GM20000 (cell line): ENCODE measurements at regions not wholly inside any gene's neighbourhood (a gene's known extent, or its start where the extent isn't known, plus 50 kb on each side); places are given as distances from the start of the nearest gene placed in this dataset.

Experiments
- DNase-seq: peaks from one replicate; pipeline ENCODE4 v3.0.0; 2012; ENCODE audit warnings: low spot score
- TF ChIP-seq, protein P1 (sequence below): IDR thresholded peaks from 2 replicates; pipeline ENCODE4 v1.5.1; 2012; ENCODE audit warnings: mild to moderate bottlenecking, control low read depth; ENCODE audit errors: extremely low read depth, missing control alignments

DNA sequence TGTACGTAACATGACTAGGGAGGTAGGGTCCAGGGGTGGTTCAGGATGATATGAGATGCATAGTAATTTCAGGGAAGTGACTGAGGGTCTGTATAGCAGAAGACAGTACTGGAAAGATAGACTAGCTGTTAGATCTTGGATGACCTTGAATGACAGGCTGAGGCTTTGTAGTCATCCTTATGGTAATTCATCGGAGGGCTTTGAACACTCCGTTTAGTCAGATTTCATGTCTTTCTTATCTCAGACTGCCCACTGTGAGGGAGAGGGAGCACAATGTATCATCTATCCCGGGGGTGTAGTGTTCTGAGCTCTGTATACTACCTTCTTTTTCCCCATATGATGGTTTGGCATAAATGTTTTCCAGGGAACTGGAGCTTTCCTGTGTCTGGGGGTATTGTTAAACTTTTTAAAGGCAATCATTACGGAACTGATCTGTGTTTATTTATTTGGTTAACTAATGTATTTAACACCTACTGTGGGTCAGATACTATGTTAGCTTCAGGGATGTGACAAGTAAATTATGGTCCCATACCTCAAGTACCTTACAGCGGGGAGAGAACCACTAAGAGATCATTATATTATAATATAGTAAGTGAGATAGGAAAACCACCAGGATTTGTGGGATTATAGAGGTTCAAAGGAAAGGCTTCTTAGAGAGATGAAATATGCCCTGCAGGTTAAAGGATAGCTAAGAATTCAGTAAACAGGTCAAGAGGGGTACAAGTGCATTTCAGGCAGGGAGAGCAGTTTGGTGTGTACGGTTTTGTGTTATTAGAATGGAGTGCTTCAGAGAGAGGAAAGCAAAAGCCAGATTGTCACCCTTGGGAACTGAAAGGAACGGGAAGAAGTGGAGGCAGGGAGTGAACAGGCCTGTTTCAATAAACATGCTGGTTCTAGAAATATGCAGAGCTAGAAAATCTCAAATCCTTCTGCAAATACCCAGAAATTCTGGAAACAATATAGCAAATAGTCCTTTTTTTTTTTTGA is 164.8 kb upstream of the KL start:
- DNase-seq: no peak
- TF ChIP-seq, protein P1, sequence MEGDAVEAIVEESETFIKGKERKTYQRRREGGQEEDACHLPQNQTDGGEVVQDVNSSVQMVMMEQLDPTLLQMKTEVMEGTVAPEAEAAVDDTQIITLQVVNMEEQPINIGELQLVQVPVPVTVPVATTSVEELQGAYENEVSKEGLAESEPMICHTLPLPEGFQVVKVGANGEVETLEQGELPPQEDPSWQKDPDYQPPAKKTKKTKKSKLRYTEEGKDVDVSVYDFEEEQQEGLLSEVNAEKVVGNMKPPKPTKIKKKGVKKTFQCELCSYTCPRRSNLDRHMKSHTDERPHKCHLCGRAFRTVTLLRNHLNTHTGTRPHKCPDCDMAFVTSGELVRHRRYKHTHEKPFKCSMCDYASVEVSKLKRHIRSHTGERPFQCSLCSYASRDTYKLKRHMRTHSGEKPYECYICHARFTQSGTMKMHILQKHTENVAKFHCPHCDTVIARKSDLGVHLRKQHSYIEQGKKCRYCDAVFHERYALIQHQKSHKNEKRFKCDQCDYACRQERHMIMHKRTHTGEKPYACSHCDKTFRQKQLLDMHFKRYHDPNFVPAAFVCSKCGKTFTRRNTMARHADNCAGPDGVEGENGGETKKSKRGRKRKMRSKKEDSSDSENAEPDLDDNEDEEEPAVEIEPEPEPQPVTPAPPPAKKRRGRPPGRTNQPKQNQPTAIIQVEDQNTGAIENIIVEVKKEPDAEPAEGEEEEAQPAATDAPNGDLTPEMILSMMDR: no peak

DNA sequence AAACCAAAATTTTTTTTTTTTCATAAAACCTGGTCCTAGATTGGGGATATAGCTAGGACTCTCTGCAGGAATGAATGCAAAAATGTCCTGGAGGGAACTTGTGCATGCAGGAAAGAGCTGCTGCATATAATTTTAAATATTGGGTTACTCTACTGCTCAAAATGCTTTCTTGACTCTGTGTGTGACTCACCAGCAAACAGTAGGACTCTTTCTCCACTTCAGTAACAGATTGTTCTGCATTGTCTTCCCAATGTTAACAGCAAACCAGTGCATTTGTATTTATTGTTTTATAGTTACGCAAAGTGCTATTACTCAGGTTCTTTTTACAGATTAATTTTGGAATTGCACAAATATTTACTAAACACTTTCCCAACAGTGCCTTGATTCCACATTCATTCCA is 163.7 kb upstream of the KL start:
- TF ChIP-seq, protein P1: no peak
- DNase-seq: no peak

DNA sequence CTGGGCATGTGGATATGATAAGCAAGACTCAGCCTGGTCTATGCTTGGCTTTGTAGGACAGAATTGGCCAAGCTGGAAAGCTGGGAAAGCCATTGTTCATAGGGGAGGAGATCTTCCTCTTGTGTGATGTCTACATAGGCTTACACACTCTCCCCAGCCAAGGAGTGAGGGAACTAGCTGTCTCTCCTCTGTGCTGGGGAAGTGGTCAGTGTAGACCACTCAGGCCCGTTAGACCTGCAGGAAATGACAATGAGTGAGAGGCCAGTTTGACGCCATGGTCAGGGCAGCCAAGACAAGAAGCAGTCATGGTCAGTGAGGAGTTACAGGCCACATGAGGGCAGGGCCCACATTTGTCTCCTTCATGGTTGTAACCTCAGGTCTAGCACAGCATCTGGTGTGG is 159.1 kb upstream of the KL start:
- TF ChIP-seq, protein P1: no peak
- DNase-seq: no peak

DNA sequence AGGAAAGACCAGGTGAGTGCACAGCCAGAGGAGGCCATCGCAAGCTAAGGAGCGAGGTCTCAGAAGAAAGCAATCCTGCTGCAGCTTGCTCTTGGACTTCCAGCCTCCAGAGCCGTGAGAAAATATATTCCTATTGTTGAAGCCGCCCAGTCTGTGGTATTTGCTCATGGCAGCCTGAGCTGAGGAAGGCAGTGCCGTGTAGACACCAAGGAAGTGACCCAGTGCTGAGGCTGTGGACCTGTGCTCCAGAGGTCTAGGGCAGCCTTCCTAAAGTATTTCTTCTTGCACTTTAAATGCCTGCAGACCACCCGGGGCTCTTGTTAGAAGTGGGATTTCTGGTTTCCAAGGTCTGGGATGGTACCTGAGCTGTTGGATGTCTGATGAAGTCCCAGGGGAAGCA is 158.5 kb upstream of the KL start:
- TF ChIP-seq, protein P1: no peak
- DNase-seq: no peak

DNA sequence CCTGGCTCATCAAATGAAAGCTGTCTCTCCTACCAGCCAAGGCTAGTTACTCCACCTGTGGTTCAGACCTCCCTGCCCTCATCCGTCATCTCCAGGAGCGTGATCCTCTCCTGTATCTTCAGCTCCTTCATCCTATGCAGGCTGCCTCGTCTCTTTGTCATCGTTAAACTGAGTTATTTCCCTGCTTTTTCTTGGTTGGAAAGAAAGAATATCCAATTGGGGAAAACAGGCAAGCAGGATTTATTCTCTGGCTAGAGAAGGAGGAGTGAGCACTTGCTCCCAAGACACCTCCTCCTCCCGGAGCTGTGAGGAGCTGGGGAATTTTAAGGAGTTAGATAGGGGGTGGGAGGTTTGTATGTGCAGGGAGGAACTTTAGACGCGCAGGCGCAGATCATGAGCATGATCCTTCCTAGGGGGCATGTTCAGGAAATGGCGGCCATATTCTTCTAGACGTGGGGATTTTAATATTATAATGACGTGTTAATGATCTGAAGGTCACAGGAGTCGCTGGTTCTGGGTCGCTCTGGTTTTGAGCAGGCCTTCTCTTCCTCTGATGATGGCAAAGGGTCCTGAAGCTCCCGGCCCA is 156.4 kb upstream of the KL start:
- DNase-seq: no peak
- TF ChIP-seq, protein P1: no peak

DNA sequence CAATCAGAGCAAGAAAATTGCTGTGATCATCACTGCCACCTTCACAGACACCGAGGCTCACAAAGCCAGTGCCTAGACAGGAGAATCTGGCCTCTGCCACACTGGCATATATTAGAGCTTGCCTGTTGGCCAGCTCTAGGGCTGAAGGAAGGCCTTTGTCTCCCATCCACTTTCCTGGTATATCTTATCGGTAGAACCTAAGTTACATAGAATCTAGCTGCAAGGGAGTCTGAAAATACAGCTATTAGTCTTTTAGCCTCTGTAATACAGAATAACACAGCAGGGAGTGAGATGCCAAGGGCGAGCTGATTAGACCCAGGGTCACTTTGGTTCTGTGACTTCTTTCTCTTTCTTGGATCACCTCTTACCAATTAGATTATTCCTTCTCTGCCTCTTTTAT is 154.9 kb upstream of the KL start:
- TF ChIP-seq, protein P1: no peak
- no peak for DNase-seq

DNA sequence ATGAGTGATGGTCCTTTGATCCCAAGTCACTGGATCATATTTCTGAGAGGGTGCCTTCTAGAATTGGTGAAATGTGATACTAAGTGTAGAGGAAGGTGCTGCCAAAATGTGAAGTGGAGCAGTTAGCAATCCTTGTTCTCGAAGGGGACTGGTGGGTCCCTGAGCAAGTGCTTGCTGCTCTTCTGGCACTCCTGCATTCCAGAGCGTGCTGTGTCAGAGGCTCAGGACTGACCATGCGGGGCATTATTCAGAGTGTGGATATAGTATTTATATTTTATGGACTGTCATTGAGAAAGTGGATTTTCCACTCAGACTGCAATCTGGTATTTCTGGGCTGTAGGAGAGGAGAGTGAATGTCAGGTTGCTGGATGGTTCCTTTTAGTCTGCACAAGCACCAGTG is 152.6 kb upstream of the KL start:
- no peak for DNase-seq

More for the DNA sequence above, 152.6 kb upstream of the KL start:
- TF ChIP-seq, protein P1: no peak
